ENCODE measurements at regions not wholly inside any gene's neighbourhood (a gene's known extent, or its start where the extent isn't known, plus 50 kb on each side); places are given as distances from the start of the nearest gene placed in this dataset.

DNA sequence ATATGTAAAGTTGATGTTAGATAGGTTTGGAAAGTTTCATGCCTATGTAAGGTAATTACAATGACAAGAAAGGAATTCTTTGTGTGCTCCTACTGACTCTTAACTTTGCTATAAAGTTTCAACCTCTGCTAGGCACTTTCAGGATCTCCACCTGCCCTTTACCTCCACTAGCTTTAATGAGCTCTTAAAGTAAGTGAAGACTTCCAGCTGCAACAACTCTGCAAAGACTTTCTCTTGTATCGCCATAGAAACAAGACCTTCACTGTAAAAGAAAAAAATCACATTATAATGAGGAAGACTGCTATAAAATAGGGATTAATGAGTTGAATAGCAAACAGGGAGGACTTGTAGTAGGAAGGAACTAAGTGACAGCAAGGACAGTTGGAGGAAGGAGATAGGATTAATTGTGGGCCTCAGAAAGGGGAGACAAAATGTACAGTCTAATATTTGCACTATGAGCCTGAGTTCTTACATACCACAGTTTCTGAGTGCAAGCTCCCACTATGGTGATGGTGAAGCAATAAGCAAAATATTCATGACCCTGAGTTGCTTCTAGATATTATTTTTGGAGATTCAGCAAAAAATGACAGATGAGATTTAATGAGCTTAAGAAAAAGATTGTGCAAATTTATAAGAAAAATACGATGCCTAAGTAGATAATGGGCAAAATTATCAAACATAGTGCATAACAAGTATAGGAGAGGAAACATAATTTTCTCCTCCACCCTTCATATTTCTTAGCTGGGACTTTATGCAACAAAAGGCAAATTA is 66.7 kb downstream of the DHRS2 start:
- TF ChIP-seq POLR2A (IDR thresholded peaks at IDR 0.05), result no peak
- TF ChIP-seq EP300 (IDR thresholded peaks at IDR 0.05), result no peak
- no peak for TF ChIP-seq POLR2AphosphoS5 (IDR thresholded peaks at IDR 0.05)
- TF ChIP-seq, protein P1, sequence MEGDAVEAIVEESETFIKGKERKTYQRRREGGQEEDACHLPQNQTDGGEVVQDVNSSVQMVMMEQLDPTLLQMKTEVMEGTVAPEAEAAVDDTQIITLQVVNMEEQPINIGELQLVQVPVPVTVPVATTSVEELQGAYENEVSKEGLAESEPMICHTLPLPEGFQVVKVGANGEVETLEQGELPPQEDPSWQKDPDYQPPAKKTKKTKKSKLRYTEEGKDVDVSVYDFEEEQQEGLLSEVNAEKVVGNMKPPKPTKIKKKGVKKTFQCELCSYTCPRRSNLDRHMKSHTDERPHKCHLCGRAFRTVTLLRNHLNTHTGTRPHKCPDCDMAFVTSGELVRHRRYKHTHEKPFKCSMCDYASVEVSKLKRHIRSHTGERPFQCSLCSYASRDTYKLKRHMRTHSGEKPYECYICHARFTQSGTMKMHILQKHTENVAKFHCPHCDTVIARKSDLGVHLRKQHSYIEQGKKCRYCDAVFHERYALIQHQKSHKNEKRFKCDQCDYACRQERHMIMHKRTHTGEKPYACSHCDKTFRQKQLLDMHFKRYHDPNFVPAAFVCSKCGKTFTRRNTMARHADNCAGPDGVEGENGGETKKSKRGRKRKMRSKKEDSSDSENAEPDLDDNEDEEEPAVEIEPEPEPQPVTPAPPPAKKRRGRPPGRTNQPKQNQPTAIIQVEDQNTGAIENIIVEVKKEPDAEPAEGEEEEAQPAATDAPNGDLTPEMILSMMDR (IDR thresholded peaks at IDR 0.05), result no peak
- WGBS, 5 donors, result 71 to 83% (median 78%) methylated on average over 2 of the region's 2 CpGs
- intact Hi-C loops (cut with DNase I; ENCODE audit: low total_unique reads), result no loop called here
- Histone ChIP-seq H3K27me3 (no peaks in the 10 kb centered on the region), H3K36me3 (no peaks in the 10 kb centered on the region), H3K4me3 (no peak overlapping the region), H3K9me3 (peaks cover 0 to 16% (median 6%) of the 10 kb centered on the region in 4 donors), H3K27ac (no peak overlapping the region), H3K4me1 (no peaks in the 10 kb centered on the region)
- DNase-seq, result no peak

GRCh38 chr14:23704890-23705289 is 68.7 kb downstream of the DHRS2 start:
- no peaks in the 10 kb centered on the region for H3K36me3 ChIP-seq
- no peak overlapping the region for H3K27ac ChIP-seq
- H3K27me3 ChIP-seq, result no peaks in the 10 kb centered on the region
- intact Hi-C loops (cut with DNase I; ENCODE audit: low total_unique reads), result no loop called here
- no peak for TF ChIP-seq EP300 (IDR thresholded peaks at IDR 0.05)
- TF ChIP-seq, protein P1 (IDR thresholded peaks at IDR 0.05), result no peak
- TF ChIP-seq POLR2AphosphoS5 (IDR thresholded peaks at IDR 0.05), result no peak
- no peak for TF ChIP-seq POLR2A (IDR thresholded peaks at IDR 0.05)
- H3K4me3 ChIP-seq, result no peak overlapping the region
- H3K4me1 ChIP-seq, result no peaks in the 10 kb centered on the region
- DNase-seq, result no peak
- 48 to 60% (median 53%) methylated on average over 2 of the region's 2 CpGs for WGBS, 5 donors
- H3K9me3 ChIP-seq, result peaks cover 0 to 16% (median 6%) of the 10 kb centered on the region in 4 donors

DNA sequence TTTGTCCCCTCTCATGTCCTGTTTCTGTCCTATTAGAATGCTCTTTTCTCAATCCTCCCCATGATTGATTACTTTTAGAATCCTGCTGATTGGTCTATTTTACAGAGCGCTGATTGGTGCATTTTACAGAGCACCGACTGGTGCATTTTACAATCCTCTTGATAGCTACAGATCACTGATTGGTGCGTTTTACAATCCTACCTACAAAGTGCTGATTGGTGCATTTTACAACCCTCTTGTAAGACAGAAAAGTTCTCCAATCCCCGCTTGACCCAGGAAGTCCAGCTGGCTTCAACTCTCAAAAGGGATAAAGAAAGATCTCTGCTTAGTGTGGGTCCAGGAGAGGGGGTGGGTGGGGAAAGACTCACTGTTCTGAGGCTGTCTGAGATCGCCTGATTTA is 71.3 kb downstream of the DHRS2 start:
- Histone ChIP-seq H3K4me1 (no peaks in the 10 kb centered on the region), H3K4me3 (no peak overlapping the region), H3K27me3 (no peaks in the 10 kb centered on the region), H3K9me3 (peaks cover 0 to 16% (median 6%) of the 10 kb centered on the region in 4 donors), H3K27ac (no peak overlapping the region), H3K36me3 (no peaks in the 10 kb centered on the region)
- WGBS, 5 donors, result 88 to 92% (median 88%) methylated on average over 5 of the region's 5 CpGs
- intact Hi-C loops (cut with DNase I; ENCODE audit: low total_unique reads), result no loop called here
- no peak for DNase-seq
- TF ChIP-seq POLR2A (IDR thresholded peaks at IDR 0.05) (no peak), POLR2AphosphoS5 (IDR thresholded peaks at IDR 0.05) (no peak), EP300 (IDR thresholded peaks at IDR 0.05) (no peak)
- TF ChIP-seq, protein P1 (IDR thresholded peaks at IDR 0.05), result no peak

GRCh38 chr14:23708343-23708742 is 72.2 kb downstream of the DHRS2 start:
- Histone ChIP-seq H3K4me1 (no peaks in the 10 kb centered on the region), H3K27ac (no peak overlapping the region), H3K9me3 (peaks cover 0 to 16% (median 6%) of the 10 kb centered on the region in 4 donors), H3K4me3 (no peak overlapping the region), H3K36me3 (no peaks in the 10 kb centered on the region), H3K27me3 (no peaks in the 10 kb centered on the region)
- intact Hi-C loops (cut with DNase I; ENCODE audit: low total_unique reads), result no loop called here
- 64 to 81% (median 66%) methylated on average over 4 of the region's 4 CpGs for WGBS, 5 donors
- TF ChIP-seq, protein P1 (IDR thresholded peaks at IDR 0.05), result no peak
- TF ChIP-seq EP300 (IDR thresholded peaks at IDR 0.05), result no peak
- no peak for TF ChIP-seq POLR2AphosphoS5 (IDR thresholded peaks at IDR 0.05)
- no peak for TF ChIP-seq POLR2A (IDR thresholded peaks at IDR 0.05)
- DNase-seq, result no peak

All from stomach (tissue), 8 donors.